ENCODE measurements at regions not wholly inside any gene's neighbourhood (a gene's known extent, or its start where the extent isn't known, plus 50 kb on each side); places are given as distances from the start of the nearest gene placed in this dataset.

DNA sequence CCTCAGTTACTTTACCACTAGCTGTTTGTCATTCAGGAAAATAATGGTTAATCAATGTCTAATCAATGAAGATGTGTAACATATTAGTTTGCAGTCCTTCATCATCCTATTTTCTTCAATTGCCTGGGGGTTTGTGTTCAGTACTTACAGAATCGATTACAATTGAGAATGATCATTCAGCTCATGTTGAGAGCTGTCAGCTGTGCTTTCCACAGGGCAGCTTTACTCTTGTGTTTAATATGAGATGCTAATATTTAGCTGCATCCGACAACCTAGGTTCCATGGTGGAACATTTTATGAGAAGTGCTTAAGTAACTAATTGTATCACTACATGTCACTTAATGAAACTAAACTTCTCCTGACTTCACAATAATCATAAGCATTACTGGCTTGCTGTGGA lies 191.9 kb downstream of the GRB14 start (continued):
- TF ChIP-seq, protein P1, sequence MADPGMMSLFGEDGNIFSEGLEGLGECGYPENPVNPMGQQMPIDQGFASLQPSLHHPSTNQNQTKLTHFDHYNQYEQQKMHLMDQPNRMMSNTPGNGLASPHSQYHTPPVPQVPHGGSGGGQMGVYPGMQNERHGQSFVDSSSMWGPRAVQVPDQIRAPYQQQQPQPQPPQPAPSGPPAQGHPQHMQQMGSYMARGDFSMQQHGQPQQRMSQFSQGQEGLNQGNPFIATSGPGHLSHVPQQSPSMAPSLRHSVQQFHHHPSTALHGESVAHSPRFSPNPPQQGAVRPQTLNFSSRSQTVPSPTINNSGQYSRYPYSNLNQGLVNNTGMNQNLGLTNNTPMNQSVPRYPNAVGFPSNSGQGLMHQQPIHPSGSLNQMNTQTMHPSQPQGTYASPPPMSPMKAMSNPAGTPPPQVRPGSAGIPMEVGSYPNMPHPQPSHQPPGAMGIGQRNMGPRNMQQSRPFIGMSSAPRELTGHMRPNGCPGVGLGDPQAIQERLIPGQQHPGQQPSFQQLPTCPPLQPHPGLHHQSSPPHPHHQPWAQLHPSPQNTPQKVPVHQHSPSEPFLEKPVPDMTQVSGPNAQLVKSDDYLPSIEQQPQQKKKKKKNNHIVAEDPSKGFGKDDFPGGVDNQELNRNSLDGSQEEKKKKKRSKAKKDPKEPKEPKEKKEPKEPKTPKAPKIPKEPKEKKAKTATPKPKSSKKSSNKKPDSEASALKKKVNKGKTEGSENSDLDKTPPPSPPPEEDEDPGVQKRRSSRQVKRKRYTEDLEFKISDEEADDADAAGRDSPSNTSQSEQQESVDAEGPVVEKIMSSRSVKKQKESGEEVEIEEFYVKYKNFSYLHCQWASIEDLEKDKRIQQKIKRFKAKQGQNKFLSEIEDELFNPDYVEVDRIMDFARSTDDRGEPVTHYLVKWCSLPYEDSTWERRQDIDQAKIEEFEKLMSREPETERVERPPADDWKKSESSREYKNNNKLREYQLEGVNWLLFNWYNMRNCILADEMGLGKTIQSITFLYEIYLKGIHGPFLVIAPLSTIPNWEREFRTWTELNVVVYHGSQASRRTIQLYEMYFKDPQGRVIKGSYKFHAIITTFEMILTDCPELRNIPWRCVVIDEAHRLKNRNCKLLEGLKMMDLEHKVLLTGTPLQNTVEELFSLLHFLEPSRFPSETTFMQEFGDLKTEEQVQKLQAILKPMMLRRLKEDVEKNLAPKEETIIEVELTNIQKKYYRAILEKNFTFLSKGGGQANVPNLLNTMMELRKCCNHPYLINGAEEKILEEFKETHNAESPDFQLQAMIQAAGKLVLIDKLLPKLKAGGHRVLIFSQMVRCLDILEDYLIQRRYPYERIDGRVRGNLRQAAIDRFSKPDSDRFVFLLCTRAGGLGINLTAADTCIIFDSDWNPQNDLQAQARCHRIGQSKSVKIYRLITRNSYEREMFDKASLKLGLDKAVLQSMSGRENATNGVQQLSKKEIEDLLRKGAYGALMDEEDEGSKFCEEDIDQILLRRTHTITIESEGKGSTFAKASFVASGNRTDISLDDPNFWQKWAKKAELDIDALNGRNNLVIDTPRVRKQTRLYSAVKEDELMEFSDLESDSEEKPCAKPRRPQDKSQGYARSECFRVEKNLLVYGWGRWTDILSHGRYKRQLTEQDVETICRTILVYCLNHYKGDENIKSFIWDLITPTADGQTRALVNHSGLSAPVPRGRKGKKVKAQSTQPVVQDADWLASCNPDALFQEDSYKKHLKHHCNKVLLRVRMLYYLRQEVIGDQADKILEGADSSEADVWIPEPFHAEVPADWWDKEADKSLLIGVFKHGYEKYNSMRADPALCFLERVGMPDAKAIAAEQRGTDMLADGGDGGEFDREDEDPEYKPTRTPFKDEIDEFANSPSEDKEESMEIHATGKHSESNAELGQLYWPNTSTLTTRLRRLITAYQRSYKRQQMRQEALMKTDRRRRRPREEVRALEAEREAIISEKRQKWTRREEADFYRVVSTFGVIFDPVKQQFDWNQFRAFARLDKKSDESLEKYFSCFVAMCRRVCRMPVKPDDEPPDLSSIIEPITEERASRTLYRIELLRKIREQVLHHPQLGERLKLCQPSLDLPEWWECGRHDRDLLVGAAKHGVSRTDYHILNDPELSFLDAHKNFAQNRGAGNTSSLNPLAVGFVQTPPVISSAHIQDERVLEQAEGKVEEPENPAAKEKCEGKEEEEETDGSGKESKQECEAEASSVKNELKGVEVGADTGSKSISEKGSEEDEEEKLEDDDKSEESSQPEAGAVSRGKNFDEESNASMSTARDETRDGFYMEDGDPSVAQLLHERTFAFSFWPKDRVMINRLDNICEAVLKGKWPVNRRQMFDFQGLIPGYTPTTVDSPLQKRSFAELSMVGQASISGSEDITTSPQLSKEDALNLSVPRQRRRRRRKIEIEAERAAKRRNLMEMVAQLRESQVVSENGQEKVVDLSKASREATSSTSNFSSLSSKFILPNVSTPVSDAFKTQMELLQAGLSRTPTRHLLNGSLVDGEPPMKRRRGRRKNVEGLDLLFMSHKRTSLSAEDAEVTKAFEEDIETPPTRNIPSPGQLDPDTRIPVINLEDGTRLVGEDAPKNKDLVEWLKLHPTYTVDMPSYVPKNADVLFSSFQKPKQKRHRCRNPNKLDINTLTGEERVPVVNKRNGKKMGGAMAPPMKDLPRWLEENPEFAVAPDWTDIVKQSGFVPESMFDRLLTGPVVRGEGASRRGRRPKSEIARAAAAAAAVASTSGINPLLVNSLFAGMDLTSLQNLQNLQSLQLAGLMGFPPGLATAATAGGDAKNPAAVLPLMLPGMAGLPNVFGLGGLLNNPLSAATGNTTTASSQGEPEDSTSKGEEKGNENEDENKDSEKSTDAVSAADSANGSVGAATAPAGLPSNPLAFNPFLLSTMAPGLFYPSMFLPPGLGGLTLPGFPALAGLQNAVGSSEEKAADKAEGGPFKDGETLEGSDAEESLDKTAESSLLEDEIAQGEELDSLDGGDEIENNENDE (IDR thresholded peaks at IDR 0.05; ENCODE audit: insufficient replicate concordance, low read length), result no peak
- TF ChIP-seq TEAD4 (IDR thresholded peaks at IDR 0.05; ENCODE audit: low read depth, low read length), result no peak
- TF ChIP-seq JUN (IDR thresholded peaks at IDR 0.05; ENCODE audit: low read depth, low read length), result no peak
- no peak for TF ChIP-seq RBBP5 (IDR thresholded peaks at IDR 0.05; ENCODE audit: borderline replicate concordance, low read depth, low read length)
- TF ChIP-seq EZH2 (IDR thresholded peaks at IDR 0.05; ENCODE audit: low read depth, low read length, severe bottlenecking), result no peak
- TF ChIP-seq, protein P2, sequence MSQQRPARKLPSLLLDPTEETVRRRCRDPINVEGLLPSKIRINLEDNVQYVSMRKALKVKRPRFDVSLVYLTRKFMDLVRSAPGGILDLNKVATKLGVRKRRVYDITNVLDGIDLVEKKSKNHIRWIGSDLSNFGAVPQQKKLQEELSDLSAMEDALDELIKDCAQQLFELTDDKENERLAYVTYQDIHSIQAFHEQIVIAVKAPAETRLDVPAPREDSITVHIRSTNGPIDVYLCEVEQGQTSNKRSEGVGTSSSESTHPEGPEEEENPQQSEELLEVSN (IDR thresholded peaks at IDR 0.05), result no peak
- no peak for TF ChIP-seq GTF2F1 (IDR thresholded peaks at IDR 0.05; ENCODE audit: borderline replicate concordance, low read depth, low read length)
- TF ChIP-seq POLR2A (IDR thresholded peaks at IDR 0.05; ENCODE audit: control extremely low read depth in 1 of 2, low read depth in 2 of 2, low read length in 2 of 2), result no peak
- no peak for TF ChIP-seq CREB1 (IDR thresholded peaks at IDR 0.05)
- TF ChIP-seq NANOG (IDR thresholded peaks at IDR 0.05; ENCODE audit: insufficient read depth, low read depth, low read length, poor library complexity, severe bottlenecking), result no peak
- TF ChIP-seq PHF8 (conservative IDR thresholded peaks at IDR 0.05; ENCODE audit: low read depth, low read length), result no peak
- no peak for TF ChIP-seq SAP30 (IDR thresholded peaks at IDR 0.05; ENCODE audit: insufficient read depth, insufficient replicate concordance, low read length)

Data from H1 (cell line).